Esophagus muscularis mucosa (tissue), 4 donors: ENCODE measurements at regions not wholly inside any gene's neighbourhood (a gene's known extent, or its start where the extent isn't known, plus 50 kb on each side); places are given as distances from the start of the nearest gene placed in this dataset.

Experiments
- DNase-seq: peaks from one replicate; pipeline ENCODE4 v3.0.0-alpha.2; 2017; ENCODE audit errors: extremely low spot score
- H3K27ac ChIP-seq, 4 donors: fragments of 200-600 bp; sonication (generic); replicated peaks in 1 of 4; 1 replicate in 3 of 4; 2 replicates in 1 of 4; pipeline ENCODE4 v1.5.1; 2016 to 2019; ENCODE audit warnings: mild to moderate bottlenecking in 1 of 4
- H3K27me3 ChIP-seq, 4 donors: fragments of 200-600 bp; sonication (generic); one replicate each; pipeline versions ENCODE4 v1.5.1 to v1.6.0; 2016 to 2019
- H3K36me3 ChIP-seq, 4 donors: fragments of 200-600 bp; sonication (generic); one replicate each; pipeline ENCODE4 v1.5.1; 2016 to 2019
- H3K4me1 ChIP-seq, 4 donors: fragments of 200-600 bp; sonication (generic); one replicate each; pipeline ENCODE4 v1.5.1; 2016 to 2019
- H3K4me3 ChIP-seq, 4 donors: fragments of 200-600 bp; sonication (generic); 1 replicate in 2 of 4; 2 replicates in 2 of 4; pipeline ENCODE4 v1.5.1; 2016 to 2019; ENCODE audit warnings: mild to moderate bottlenecking in 4 of 4, moderate library complexity in 1 of 4
- H3K9me3 ChIP-seq, 4 donors: fragments of 200-600 bp; sonication (generic); 1 replicate in 3 of 4; 2 replicates in 1 of 4; pipeline ENCODE4 v1.5.1; 2016 to 2019
- EP300 ChIP-seq: sonication (generic); formaldehyde crosslinking; IDR thresholded peaks from one replicate; pipeline ENCODE4 v1.6.1; 2017; ENCODE audit warnings: antibody characterized with exemption
- POLR2A ChIP-seq: fragments of 450-650 bp; IDR thresholded peaks from one replicate; pipeline ENCODE4 v1.6.1; 2017; ENCODE audit warnings: antibody characterized with exemption, moderate library complexity, mild to moderate bottlenecking, low read depth
- POLR2AphosphoS5 ChIP-seq, 2 donors: sonication (generic); formaldehyde crosslinking; IDR thresholded peaks; one replicate each; pipeline ENCODE4 v1.6.1; 2017; ENCODE audit warnings: antibody characterized with exemption in 2 of 2
- WGBS: methylation state at CpG from one replicate; pipeline ENCODE4 v1.1.5; 2018; 5-methylcytosine and 5-hydroxymethylcytosine counted together
- intact Hi-C: fragments of 100-400 bp; cut with DNase I; formaldehyde crosslinking; loops from one replicate; pipeline ENCODE4 v1.15.1; 2023
- TF ChIP-seq, protein P1 (sequence below), 3 experiments: fragments of 200-600 bp in 2 of 3; fragments of 450-650 bp in 1 of 3; sonication (generic) in 2 of 3; IDR thresholded peaks; one replicate each; pipeline ENCODE4 v1.5.1; 2017 to 2019; ENCODE audit warnings: antibody characterized with exemption in 3 of 3, mild to moderate bottlenecking in 2 of 3, moderate library complexity in 1 of 3

DNA sequence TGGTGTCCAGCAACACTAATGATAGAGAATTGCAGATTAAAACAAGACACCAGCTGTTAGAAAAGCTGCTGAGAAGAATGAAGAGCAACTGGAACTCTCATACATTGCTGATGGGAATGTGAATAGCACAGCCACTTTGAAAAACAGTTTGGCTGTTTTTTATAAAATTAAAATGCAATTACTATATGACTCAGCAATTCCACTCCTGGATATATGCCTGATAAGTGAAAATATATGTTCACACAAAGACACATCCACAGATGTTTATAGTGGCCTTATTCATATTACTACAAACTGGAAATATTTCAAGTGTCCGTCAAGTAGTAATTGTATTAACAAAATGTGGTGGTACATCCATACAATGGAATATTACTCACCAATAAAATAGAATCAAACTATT is 99.7 kb upstream of the HAO2 start:
- Histone ChIP-seq H3K9me3 (no peaks in the 10 kb centered on the region), H3K27me3 (no peaks in the 10 kb centered on the region), H3K36me3 (no peaks in the 10 kb centered on the region), H3K4me3 (no peak overlapping the region), H3K4me1 (no peaks in the 10 kb centered on the region), H3K27ac (no peak overlapping the region)
- no peak for DNase-seq
- 93% methylated on average over 1 of the region's 1 CpG for WGBS
- intact Hi-C loops, result no loop called here
- TF ChIP-seq POLR2A (no peak), EP300 (no peak), POLR2AphosphoS5 (IDR thresholded peaks at IDR 0.05) (no peak)
- TF ChIP-seq, protein P1, sequence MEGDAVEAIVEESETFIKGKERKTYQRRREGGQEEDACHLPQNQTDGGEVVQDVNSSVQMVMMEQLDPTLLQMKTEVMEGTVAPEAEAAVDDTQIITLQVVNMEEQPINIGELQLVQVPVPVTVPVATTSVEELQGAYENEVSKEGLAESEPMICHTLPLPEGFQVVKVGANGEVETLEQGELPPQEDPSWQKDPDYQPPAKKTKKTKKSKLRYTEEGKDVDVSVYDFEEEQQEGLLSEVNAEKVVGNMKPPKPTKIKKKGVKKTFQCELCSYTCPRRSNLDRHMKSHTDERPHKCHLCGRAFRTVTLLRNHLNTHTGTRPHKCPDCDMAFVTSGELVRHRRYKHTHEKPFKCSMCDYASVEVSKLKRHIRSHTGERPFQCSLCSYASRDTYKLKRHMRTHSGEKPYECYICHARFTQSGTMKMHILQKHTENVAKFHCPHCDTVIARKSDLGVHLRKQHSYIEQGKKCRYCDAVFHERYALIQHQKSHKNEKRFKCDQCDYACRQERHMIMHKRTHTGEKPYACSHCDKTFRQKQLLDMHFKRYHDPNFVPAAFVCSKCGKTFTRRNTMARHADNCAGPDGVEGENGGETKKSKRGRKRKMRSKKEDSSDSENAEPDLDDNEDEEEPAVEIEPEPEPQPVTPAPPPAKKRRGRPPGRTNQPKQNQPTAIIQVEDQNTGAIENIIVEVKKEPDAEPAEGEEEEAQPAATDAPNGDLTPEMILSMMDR (IDR thresholded peaks at IDR 0.05), result no peak

DNA sequence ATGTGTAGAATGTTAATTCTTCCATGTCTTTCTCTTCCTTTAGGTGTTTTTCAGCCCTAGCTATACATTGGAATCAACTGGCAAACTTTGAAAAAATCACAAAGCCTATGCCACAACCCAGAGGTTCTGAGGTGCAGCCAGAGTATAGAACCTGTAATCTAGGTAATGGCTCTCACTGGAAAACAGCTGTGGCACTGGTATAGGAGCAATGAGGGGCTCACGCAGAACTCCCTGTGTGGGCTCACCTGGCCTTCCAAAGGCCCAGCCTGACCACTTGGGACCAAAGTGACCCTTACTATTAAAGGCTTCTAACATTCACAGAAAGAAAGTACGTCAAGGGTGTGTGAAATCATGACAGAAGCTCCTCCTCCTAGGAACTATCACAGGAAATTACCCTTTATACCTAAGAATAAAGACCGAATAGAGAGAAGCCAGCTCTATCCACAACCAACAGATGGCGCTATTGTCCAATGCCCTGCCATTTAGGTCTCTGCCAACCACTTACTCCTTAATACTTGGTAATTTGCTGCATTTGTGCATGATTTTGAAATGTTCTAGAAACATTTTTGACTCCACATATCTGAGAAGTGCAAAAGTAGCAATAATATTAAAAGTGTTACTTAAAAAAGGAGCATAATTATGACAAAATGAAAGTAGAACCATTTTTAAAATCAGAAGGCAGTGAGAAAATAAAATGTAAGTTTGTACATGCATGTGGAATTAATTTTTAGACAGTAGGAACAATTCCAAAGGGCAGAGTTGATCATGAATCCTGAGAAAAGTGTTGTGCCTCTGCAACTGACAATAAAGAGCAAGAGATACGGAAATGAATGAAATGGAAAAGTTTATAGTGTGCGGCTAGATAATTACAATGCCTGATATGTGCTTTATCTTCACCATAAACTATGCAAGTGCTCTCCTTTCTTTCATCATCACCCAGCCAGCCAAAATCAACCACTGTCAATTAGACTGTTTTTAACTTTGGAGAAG is 93.1 kb upstream of the HAO2 start:
- Histone ChIP-seq H3K27ac (no peak overlapping the region), H3K9me3 (no peaks in the 10 kb centered on the region), H3K4me3 (no peak overlapping the region), H3K4me1 (peaks cover 0 to 13% (median 0%) of the 10 kb centered on the region in 4 donors), H3K36me3 (no peaks in the 10 kb centered on the region), H3K27me3 (no peaks in the 10 kb centered on the region)
- no peak for DNase-seq
- intact Hi-C loops, result no loop called here
- 42% methylated on average over 6 of the region's 6 CpGs for WGBS
- TF ChIP-seq, protein P1 (IDR thresholded peaks at IDR 0.05), result peak; percentile 32 to 54 (median 53)
- no peak for TF ChIP-seq EP300

DNA sequence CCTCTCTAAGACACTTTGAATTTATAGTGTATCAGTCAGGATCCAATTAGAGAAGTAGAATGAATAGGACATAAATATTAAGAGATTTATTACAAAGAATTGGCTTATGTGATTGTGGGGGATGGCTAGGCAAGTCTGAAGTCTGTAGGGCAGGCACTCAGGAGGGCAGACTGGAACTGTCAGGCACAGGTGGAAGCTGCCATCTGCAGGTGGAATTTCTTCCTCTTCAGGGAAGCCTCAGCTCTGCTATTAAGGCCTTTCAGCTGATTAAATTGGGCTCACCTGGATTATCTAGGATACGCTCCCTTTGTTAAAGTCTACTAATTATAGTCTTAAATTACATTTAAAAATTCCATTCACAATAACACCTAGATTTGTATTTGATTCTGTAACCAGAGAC is 92.0 kb upstream of the HAO2 start:
- Histone ChIP-seq H3K27ac (no peak overlapping the region), H3K4me1 (peaks cover 0 to 13% (median 0%) of the 10 kb centered on the region in 4 donors), H3K36me3 (no peaks in the 10 kb centered on the region), H3K4me3 (no peak overlapping the region), H3K9me3 (no peaks in the 10 kb centered on the region), H3K27me3 (no peaks in the 10 kb centered on the region)
- DNase-seq, result no peak
- WGBS, result 88% methylated on average over 1 of the region's 1 CpG
- intact Hi-C loops, result no loop called here
- TF ChIP-seq, protein P1 (IDR thresholded peaks at IDR 0.05), result no peak
- TF ChIP-seq EP300, result no peak
- TF ChIP-seq POLR2AphosphoS5 (IDR thresholded peaks at IDR 0.05), result no peak
- no peak for TF ChIP-seq POLR2A

DNA sequence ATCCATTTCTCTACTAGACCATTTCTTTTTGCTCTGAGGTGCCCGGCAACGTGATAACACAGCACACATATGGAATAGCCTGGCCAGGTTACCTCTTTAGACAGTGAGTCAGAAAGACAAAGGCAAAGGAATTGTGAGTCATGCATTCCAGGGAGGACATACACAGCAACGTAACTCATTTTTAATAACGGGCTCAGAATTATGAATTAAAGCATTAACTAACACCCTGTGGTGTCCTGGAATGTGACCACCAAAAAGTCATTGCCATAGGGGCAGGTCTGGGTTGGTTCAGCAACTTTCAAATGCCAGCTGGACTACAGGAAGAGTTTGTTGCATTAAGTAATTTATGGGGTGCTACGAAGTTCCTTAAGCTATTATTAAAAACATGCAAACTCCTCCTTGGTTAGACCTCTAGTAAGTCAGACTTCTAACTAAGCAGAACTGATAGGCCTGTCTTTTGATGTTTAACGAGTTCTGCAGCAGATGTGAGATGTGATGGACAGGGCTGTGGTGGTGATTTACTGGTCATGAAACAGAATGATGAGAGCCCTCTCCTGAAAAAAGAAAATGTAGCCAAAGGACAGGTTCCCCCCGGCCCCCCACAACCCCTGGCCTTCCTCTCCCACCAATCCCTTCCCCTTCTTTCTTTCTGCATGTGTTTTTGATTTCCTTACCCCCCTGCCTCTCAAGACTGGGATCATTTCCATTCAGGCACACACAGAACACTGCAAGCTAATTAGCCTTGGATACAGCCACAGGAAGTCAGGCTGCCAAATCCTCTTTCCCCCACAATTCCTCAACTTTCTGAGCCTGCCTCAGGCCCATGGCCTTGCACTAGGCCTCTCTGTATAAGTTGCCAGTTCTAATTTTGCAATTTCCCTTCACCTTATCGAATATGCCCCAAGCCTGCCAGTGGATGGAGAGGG is 88.9 kb upstream of the HAO2 start:
- Histone ChIP-seq H3K36me3 (no peaks in the 10 kb centered on the region), H3K27ac (no peak overlapping the region), H3K27me3 (no peaks in the 10 kb centered on the region), H3K9me3 (no peaks in the 10 kb centered on the region), H3K4me1 (peaks cover 0 to 13% (median 0%) of the 10 kb centered on the region in 4 donors), H3K4me3 (no peak overlapping the region)
- 37% methylated on average over 8 of the region's 8 CpGs for WGBS
- no peak for DNase-seq
- intact Hi-C loops, result no loop called here
- TF ChIP-seq EP300, result no peak
- no peak for TF ChIP-seq POLR2AphosphoS5 (IDR thresholded peaks at IDR 0.05)
- TF ChIP-seq, protein P1 (IDR thresholded peaks at IDR 0.05), result no peak
- no peak for TF ChIP-seq POLR2A
